ENCODE measurements at regions not wholly inside any gene's neighbourhood (a gene's known extent, or its start where the extent isn't known, plus 50 kb on each side); places are given as distances from the start of the nearest gene placed in this dataset.

GRCh38 chr1:115230281-115230680 lies 107.8 kb downstream of the NGF start (continued):
- TF ChIP-seq USF1 (IDR thresholded peaks at IDR 0.05; ENCODE audit: borderline replicate concordance, extremely low read length, insufficient read depth, low read depth, low read length) (no peak), FOXK2 (IDR thresholded peaks at IDR 0.05) (no peak), NFYB (IDR thresholded peaks at IDR 0.05; ENCODE audit: insufficient read depth, low read depth, low read length) (no peak)

- ChIA-PET CTCF (no interaction called here), POLR2A (no interaction called here), SMC1A (ENCODE audit: uncharacterized antibody, unreplicated experiment) (no interaction called here), RAD21 (ENCODE audit: unreplicated experiment) (no interaction called here)
- Histone ChIP-seq H3K4me3 (no peak overlapping the region), H2AFZ (ENCODE audit: control insufficient read depth, low read depth, low read length) (no peak overlapping the region), H3K4me1 (ENCODE audit: control insufficient read depth, insufficient read depth, low read length) (no peaks in the 10 kb centered on the region), H3K27ac (ENCODE audit: control insufficient read depth, insufficient read depth) (no peak overlapping the region), H3K27me3 (replicated peaks in 1 of 2; ENCODE audit: control insufficient read depth in 2 of 2, insufficient read depth in 2 of 2, low read length in 1 of 2) (no peaks in the 10 kb centered on the region), H3K4me2 (ENCODE audit: control insufficient read depth, insufficient read depth) (no peak overlapping the region), H3K9ac (ENCODE audit: control insufficient read depth, insufficient read depth, low read length) (no peak overlapping the region), H3K9me3 (replicated peaks; ENCODE audit: control insufficient read depth, insufficient read depth, low read length) (no peaks in the 10 kb centered on the region), H3K36me3 (ENCODE audit: control insufficient read depth in 2 of 2, insufficient read depth in 2 of 2, low read length in 1 of 2) (no peaks in the 10 kb centered on the region), H3K79me2 (ENCODE audit: control insufficient read depth, insufficient read depth, low read length) (no peaks in the 10 kb centered on the region), H4K20me1 (ENCODE audit: control insufficient read depth, insufficient read depth) (no peaks in the 10 kb centered on the region)
- no TSS peak for BruUV-seq (replicated peaks)
- intact Hi-C loops (cut with micrococcal nuclease; ENCODE audit: unreplicated experiment) = no loop called here
- in situ Hi-C loops (cut with MboI) = no loop called here
- ATAC-seq (no peak), DNase-seq (ENCODE audit: low read depth, low spot score) (no peak), FAIRE-seq (no peak)
- 0% methylated on average over 1 of the region's 1 CpG for WGBS (ENCODE audit: insufficient coverage, insufficient replicate concordance, low lambda C conversion rate, missing lambda C conversion rate)
- TF ChIP-seq HDGF (IDR thresholded peaks at IDR 0.05) (no peak), BCL3 (IDR thresholded peaks at IDR 0.05; ENCODE audit: borderline replicate concordance, insufficient read depth, low read depth, low read length, poor library complexity, severe bottlenecking) (no peak), ZNF24 (IDR thresholded peaks at IDR 0.05) (no peak), ZNF274 (IDR thresholded peaks at IDR 0.05; ENCODE audit: insufficient read depth, insufficient read length) (no peak), BCLAF1 (IDR thresholded peaks at IDR 0.05) (no peak), STAT3 (IDR thresholded peaks at IDR 0.05; ENCODE audit: low read depth, low read length) (no peak), RELB (IDR thresholded peaks at IDR 0.05; ENCODE audit: low read depth) (no peak), GATAD2B (conservative IDR thresholded peaks at IDR 0.05; ENCODE audit: low read depth) (no peak), ATF2 (IDR thresholded peaks at IDR 0.05; ENCODE audit: low read length) (no peak), EED (IDR thresholded peaks at IDR 0.05; ENCODE audit: low read depth) (no peak), CREB1 (IDR thresholded peaks at IDR 0.05; ENCODE audit: low read depth) (no peak)
Measured at GRCh38 chr1:115229016-115229415, 109.0 kb downstream of the NGF start.

All from GM12878 (cell line).